ENCODE measurements at regions not wholly inside any gene's neighbourhood (a gene's known extent, or its start where the extent isn't known, plus 50 kb on each side); places are given as distances from the start of the nearest gene placed in this dataset.

DNA sequence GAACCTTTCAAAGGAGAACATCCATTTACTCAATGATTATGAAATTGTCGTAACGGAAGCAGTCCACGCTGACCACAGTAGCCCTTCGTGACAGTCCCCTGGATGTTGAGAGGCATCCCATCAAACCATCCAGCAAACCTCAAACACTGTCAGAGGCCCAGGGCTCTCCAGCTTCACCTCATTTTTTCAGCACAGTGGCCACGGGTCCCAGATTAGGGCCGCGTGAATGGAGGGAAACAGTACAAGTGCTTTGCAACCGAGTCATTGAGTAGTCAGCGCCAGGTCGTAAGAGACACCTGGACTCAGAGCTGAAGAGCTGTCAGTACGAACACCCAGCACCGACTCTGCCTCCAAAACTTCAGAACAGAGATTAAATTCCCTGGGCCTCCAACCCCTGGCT lies 552.5 kb upstream of the SALL3 start:
- TF ChIP-seq, protein P1, sequence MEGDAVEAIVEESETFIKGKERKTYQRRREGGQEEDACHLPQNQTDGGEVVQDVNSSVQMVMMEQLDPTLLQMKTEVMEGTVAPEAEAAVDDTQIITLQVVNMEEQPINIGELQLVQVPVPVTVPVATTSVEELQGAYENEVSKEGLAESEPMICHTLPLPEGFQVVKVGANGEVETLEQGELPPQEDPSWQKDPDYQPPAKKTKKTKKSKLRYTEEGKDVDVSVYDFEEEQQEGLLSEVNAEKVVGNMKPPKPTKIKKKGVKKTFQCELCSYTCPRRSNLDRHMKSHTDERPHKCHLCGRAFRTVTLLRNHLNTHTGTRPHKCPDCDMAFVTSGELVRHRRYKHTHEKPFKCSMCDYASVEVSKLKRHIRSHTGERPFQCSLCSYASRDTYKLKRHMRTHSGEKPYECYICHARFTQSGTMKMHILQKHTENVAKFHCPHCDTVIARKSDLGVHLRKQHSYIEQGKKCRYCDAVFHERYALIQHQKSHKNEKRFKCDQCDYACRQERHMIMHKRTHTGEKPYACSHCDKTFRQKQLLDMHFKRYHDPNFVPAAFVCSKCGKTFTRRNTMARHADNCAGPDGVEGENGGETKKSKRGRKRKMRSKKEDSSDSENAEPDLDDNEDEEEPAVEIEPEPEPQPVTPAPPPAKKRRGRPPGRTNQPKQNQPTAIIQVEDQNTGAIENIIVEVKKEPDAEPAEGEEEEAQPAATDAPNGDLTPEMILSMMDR (IDR thresholded peaks at IDR 0.05): no peak
- TF ChIP-seq EP300 (IDR thresholded peaks at IDR 0.05; ENCODE audit: low read depth) (no peak), POLR2A (IDR thresholded peaks at IDR 0.05) (no peak)
